GM12878 (cell line): ENCODE measurements at regions not wholly inside any gene's neighbourhood (a gene's known extent, or its start where the extent isn't known, plus 50 kb on each side); places are given as distances from the start of the nearest gene placed in this dataset.

Experiments
- ATAC-seq: fragments of 200-7000 bp; cut with Tn5 transposase; 3 replicates; pipeline ENCODE4 v1.9.1; 2020; ENCODE audit warnings: mild to moderate bottlenecking, moderate library complexity
- BruUV-seq: library from RNA; stranded (reverse); fragments of 400-500 nt; replicated peaks from 2 replicates; lab custom pipeline; 2021; lab: Mats Ljungman, UMichigan
- CTCF ChIA-PET: fragments of 300-600 bp; sonication (Branson Sonifier 250); formaldehyde crosslinking; extraction: SDS; loops from one replicate; lab custom pipeline; 2021; ENCODE audit warnings: inconsistent platforms; lab: Yijun Ruan, JAX
- POLR2A ChIA-PET: fragments of 350-600 bp; formaldehyde crosslinking; extraction: SDS; loops from one replicate; lab custom pipeline; 2021; ENCODE audit warnings: inconsistent platforms; lab: Charles Lee
- RAD21 ChIA-PET: fragments of 300-600 bp; sonication (Branson Sonifier 250); formaldehyde crosslinking; loops from one replicate; lab custom pipeline; 2023; ENCODE audit warnings: antibody characterized with exemption; ENCODE audit not compliant: unreplicated experiment; lab: Charles Lee
- SMC1A ChIA-PET: fragments of 300-600 bp; sonication (Branson Sonifier 250); formaldehyde crosslinking; loops from one replicate; lab custom pipeline; 2023; ENCODE audit not compliant: unreplicated experiment, uncharacterized antibody; lab: Charles Lee
- DNase-seq: peaks from one replicate; pipeline ENCODE4 v3.0.0-alpha.2; 2011; ENCODE audit warnings: low read depth, low spot score
- FAIRE-seq: peaks from 3 replicates; lab custom pipeline; 2011; peaks lifted over from hg19 to GRCh38; lab: Jason Lieb, UNC
- H2AFZ ChIP-seq: 2 replicates; pipeline ENCODE4 v1.6.0; 2011; ENCODE audit warnings: low read depth, low read length, control low read depth; ENCODE audit not compliant: control insufficient read depth
- H3K27ac ChIP-seq: 2 replicates; pipeline ENCODE4 v1.5.1; 2011; ENCODE audit warnings: control low read depth; ENCODE audit not compliant: control insufficient read depth, insufficient read depth
- H3K27me3 ChIP-seq, 2 experiments: replicated peaks in 1 of 2; 2 replicates each; pipeline versions ENCODE4 v1.6.0 to v1.6.1; 2011; ENCODE audit warnings: low read length in 1 of 2; ENCODE audit not compliant: control insufficient read depth in 2 of 2, insufficient read depth in 2 of 2
- H3K36me3 ChIP-seq, 2 experiments: 2 replicates each; pipeline ENCODE4 v1.5.1; 2011; ENCODE audit warnings: low read length in 1 of 2; ENCODE audit not compliant: control insufficient read depth in 2 of 2, insufficient read depth in 2 of 2
- H3K4me1 ChIP-seq: 2 replicates; pipeline ENCODE4 v1.6.1; 2011; ENCODE audit warnings: mild to moderate bottlenecking, low read length, moderate library complexity, mixed read lengths; ENCODE audit not compliant: control insufficient read depth, insufficient read depth
- H3K4me2 ChIP-seq: 2 replicates; pipeline ENCODE4 v1.6.0; 2011; ENCODE audit warnings: control low read depth; ENCODE audit not compliant: control insufficient read depth, insufficient read depth
- H3K4me3 ChIP-seq: fragments of 200-600 bp; sonication (generic); 2 replicates; pipeline ENCODE4 v1.5.1; 2016
- H3K79me2 ChIP-seq: 2 replicates; pipeline ENCODE4 v1.6.0; 2011; ENCODE audit warnings: low read length; ENCODE audit not compliant: control insufficient read depth, insufficient read depth
- H3K9ac ChIP-seq: 2 replicates; pipeline ENCODE4 v1.8.0; 2011; ENCODE audit warnings: low read length, control low read depth, mixed read lengths; ENCODE audit not compliant: control insufficient read depth, insufficient read depth
- H3K9me3 ChIP-seq: replicated peaks from 3 replicates; pipeline ENCODE4 v1.5.1; 2011; ENCODE audit warnings: mild to moderate bottlenecking, low read length; ENCODE audit not compliant: control insufficient read depth, insufficient read depth
- H4K20me1 ChIP-seq: 2 replicates; pipeline ENCODE4 v1.6.0; 2011; ENCODE audit not compliant: control insufficient read depth, insufficient read depth
- EGR1 ChIP-seq, 2 experiments: IDR thresholded peaks; 1 replicate in 1 of 2; 2 replicates in 1 of 2; pipeline ENCODE4 v1.6.1; 2011 to 2012; ENCODE audit warnings: low read depth in 2 of 2, low read length in 2 of 2, borderline replicate concordance in 1 of 2, mild to moderate bottlenecking in 1 of 2, moderate library complexity in 1 of 2
- ETV6 ChIP-seq, 2 experiments: fragments of 450-650 bp in 1 of 2; IDR thresholded peaks in 1 of 2; conservative IDR thresholded peaks in 1 of 2; 2 replicates each; pipeline ENCODE4 v1.6.1; 2014; ENCODE audit warnings: antibody characterized with exemption in 1 of 2, borderline replicate concordance in 1 of 2, low read depth in 1 of 2, mild to moderate bottlenecking in 1 of 2, moderate library complexity in 1 of 2
- FOXM1 ChIP-seq: IDR thresholded peaks from 2 replicates; pipeline ENCODE4 v1.6.1; 2012; ENCODE audit warnings: low read depth, mild to moderate bottlenecking, inconsistent platforms, low read length, moderate library complexity
- JUNB ChIP-seq: IDR thresholded peaks from 2 replicates; pipeline ENCODE4 v1.6.1; 2016; ENCODE audit warnings: antibody characterized with exemption, mild to moderate bottlenecking
- MEF2B ChIP-seq: fragments of 450-650 bp; IDR thresholded peaks from 2 replicates; pipeline ENCODE4 v1.6.1; 2018; ENCODE audit warnings: mild to moderate bottlenecking, moderate library complexity; ENCODE audit not compliant: partially characterized antibody, poor library complexity, severe bottlenecking
- POLR2AphosphoS2 ChIP-seq: IDR thresholded peaks from 2 replicates; pipeline ENCODE4 v1.6.1; 2011; ENCODE audit warnings: low read depth, mild to moderate bottlenecking, low read length, improper control_type of control experiment, moderate library complexity
- RAD51 ChIP-seq: fragments of 450-650 bp; IDR thresholded peaks from 2 replicates; pipeline ENCODE4 v1.6.1; 2016; ENCODE audit warnings: moderate library complexity, mild to moderate bottlenecking, inconsistent platforms
- STAT1 ChIP-seq: fragments of 450-650 bp; conservative IDR thresholded peaks from 2 replicates; pipeline ENCODE4 v1.6.1; 2014; ENCODE audit warnings: antibody characterized with exemption, mild to moderate bottlenecking
- STAT3 ChIP-seq: IDR thresholded peaks from 2 replicates; pipeline ENCODE4 v1.6.1; 2011; ENCODE audit warnings: low read depth, low read length, improper control_type of control experiment
- SUZ12 ChIP-seq: fragments of 200-600 bp; sonication (generic); IDR thresholded peaks from one replicate; pipeline ENCODE4 v1.6.1; 2018; ENCODE audit warnings: antibody characterized with exemption, mild to moderate bottlenecking; ENCODE audit not compliant: unreplicated experiment
- TCF12 ChIP-seq: IDR thresholded peaks from 2 replicates; pipeline ENCODE4 v1.6.1; 2011; ENCODE audit warnings: low read depth, mild to moderate bottlenecking, low read length
- ZNF274 ChIP-seq: IDR thresholded peaks from one replicate; pipeline ENCODE4 v1.8.0; 2011; ENCODE audit not compliant: insufficient read length, insufficient read depth
- ZNF622 ChIP-seq: fragments of 450-650 bp; IDR thresholded peaks from 2 replicates; pipeline ENCODE4 v1.6.1; 2017; ENCODE audit warnings: mild to moderate bottlenecking, inconsistent platforms
- ZSCAN29 ChIP-seq: fragments of 450-650 bp; IDR thresholded peaks from 2 replicates; pipeline ENCODE4 v1.6.1; 2017; ENCODE audit warnings: mild to moderate bottlenecking, moderate library complexity
- WGBS: methylation state at CpG from one replicate; pipeline ENCODE4 v1.1.6; 2016; ENCODE audit warnings: low lambda C conversion rate; ENCODE audit not compliant: insufficient replicate concordance, insufficient coverage; ENCODE audit errors: missing lambda C conversion rate; 5-methylcytosine and 5-hydroxymethylcytosine counted together
- in situ Hi-C: fragments of 300-500 bp; cut with MboI; formaldehyde crosslinking; loops from 9 replicates; pipeline ENCODE4 v1.14.3; 2018; ENCODE audit warnings: mixed read lengths
- intact Hi-C: fragments of 100-400 bp; cut with micrococcal nuclease; formaldehyde crosslinking; loops from one replicate; pipeline ENCODE4 v1.14.2; 2022; ENCODE audit not compliant: unreplicated experiment
- TF ChIP-seq, protein P1 (sequence below): fragments of 450-650 bp; IDR thresholded peaks from 2 replicates; pipeline ENCODE4 v1.6.1; 2016; ENCODE audit warnings: mild to moderate bottlenecking, moderate library complexity, borderline replicate concordance

DNA sequence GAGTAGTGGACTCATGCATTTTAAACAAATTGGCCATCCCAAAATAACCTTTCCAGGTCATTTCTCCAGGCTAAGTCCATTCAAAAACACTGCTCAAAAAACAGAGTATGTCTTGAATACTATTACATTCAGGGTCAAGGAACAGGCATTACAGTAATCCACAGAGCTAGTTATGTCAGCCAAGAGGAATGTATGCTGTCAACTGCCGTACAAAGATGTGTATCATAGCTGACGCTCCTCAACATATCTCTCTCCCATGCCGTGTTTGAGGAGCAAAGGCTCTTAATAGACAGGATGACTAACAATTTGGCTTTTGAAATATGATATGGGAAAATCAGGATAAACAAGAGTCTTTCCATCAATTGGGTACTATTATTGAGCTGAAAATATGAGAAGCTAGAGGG, 68.8 kb upstream of the KCTD1 start:
- H3K9me3 ChIP-seq = no peaks in the 10 kb centered on the region
- no peaks in the 10 kb centered on the region for H4K20me1 ChIP-seq
- H3K36me3 ChIP-seq = no peaks in the 10 kb centered on the region
- H3K9ac ChIP-seq = no peak overlapping the region
- ChIA-PET CTCF (interaction anchor here (0.5 to 0.6 kb wide), 2 partner anchors 189 to 694 kb away, joined by 3 read pairs; no protein-coding TSS in a partner anchor), POLR2A (no interaction called here), RAD21 (interaction anchor here (0.8 kb wide), 1 partner anchor 233 kb away, joined by 4 read pairs; no protein-coding TSS in a partner anchor), SMC1A (no interaction called here)
- no peak overlapping the region for H3K4me3 ChIP-seq
- H2AFZ ChIP-seq = no peak overlapping the region
- H3K4me2 ChIP-seq = no peak overlapping the region
- TF ChIP-seq ZNF622 = no peak
- no peak for TF ChIP-seq ZSCAN29
- no peak for TF ChIP-seq EGR1 (IDR thresholded peaks at IDR 0.05; ENCODE audit: borderline replicate concordance in 1 of 2, low read depth in 2 of 2, low read length in 2 of 2)
- TF ChIP-seq FOXM1 = no peak
- TF ChIP-seq STAT1 = no peak
- TF ChIP-seq STAT3 = no peak
- TF ChIP-seq POLR2AphosphoS2 = no peak
- no peak for TF ChIP-seq TCF12
- TF ChIP-seq, protein P1, sequence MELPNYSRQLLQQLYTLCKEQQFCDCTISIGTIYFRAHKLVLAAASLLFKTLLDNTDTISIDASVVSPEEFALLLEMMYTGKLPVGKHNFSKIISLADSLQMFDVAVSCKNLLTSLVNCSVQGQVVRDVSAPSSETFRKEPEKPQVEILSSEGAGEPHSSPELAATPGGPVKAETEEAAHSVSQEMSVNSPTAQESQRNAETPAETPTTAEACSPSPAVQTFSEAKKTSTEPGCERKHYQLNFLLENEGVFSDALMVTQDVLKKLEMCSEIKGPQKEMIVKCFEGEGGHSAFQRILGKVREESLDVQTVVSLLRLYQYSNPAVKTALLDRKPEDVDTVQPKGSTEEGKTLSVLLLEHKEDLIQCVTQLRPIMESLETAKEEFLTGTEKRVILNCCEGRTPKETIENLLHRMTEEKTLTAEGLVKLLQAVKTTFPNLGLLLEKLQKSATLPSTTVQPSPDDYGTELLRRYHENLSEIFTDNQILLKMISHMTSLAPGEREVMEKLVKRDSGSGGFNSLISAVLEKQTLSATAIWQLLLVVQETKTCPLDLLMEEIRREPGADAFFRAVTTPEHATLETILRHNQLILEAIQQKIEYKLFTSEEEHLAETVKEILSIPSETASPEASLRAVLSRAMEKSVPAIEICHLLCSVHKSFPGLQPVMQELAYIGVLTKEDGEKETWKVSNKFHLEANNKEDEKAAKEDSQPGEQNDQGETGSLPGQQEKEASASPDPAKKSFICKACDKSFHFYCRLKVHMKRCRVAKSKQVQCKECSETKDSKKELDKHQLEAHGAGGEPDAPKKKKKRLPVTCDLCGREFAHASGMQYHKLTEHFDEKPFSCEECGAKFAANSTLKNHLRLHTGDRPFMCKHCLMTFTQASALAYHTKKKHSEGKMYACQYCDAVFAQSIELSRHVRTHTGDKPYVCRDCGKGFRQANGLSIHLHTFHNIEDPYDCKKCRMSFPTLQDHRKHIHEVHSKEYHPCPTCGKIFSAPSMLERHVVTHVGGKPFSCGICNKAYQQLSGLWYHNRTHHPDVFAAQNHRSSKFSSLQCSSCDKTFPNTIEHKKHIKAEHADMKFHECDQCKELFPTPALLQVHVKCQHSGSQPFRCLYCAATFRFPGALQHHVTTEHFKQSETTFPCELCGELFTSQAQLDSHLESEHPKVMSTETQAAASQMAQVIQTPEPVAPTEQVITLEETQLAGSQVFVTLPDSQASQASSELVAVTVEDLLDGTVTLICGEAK = no peak
- no peak for TF ChIP-seq JUNB
- no peak for TF ChIP-seq SUZ12
- no peak for TF ChIP-seq ZNF274
- no peak for TF ChIP-seq MEF2B
- no peak for TF ChIP-seq RAD51
- TF ChIP-seq ETV6 (conservative IDR thresholded peaks at IDR 0.05 in 1 of 2, IDR thresholded peaks at IDR 0.05 in 1 of 2; ENCODE audit: borderline replicate concordance in 1 of 2, low read depth in 1 of 2) = no peak
- ATAC-seq = no peak
- no peak for DNase-seq
- WGBS = 53% methylated on average over 3 of the region's 3 CpGs
- no TSS peak for BruUV-seq
- H3K4me1 ChIP-seq = no peaks in the 10 kb centered on the region
- in situ Hi-C loops (no loop called here), intact Hi-C loops (no loop called here)
- FAIRE-seq = no peak
- H3K27me3 ChIP-seq = no peaks in the 10 kb centered on the region
- H3K79me2 ChIP-seq = no peaks in the 10 kb centered on the region
- no peak overlapping the region for H3K27ac ChIP-seq
